Ovary (tissue), 3 donors: ENCODE measurements at regions not wholly inside any gene's neighbourhood (a gene's known extent, or its start where the extent isn't known, plus 50 kb on each side); places are given as distances from the start of the nearest gene placed in this dataset.

Source experiments
- POLR2A ChIP-seq: fragments of 450-650 bp; IDR thresholded peaks from one replicate; pipeline ENCODE4 v1.6.1; 2017; ENCODE audit warnings: antibody characterized with exemption, mild to moderate bottlenecking, moderate library complexity
- TF ChIP-seq, protein P1 (sequence below), 3 donors: fragments of 450-650 bp in 2 of 3; fragments of 200-600 bp in 1 of 3; IDR thresholded peaks; one replicate each; pipeline versions ENCODE4 v1.5.1 to v1.8.0; 2016 to 2022; ENCODE audit warnings: antibody characterized with exemption in 3 of 3, mild to moderate bottlenecking in 1 of 3
- donor health status: DM: no; HTN: no; CAD: no.

DNA sequence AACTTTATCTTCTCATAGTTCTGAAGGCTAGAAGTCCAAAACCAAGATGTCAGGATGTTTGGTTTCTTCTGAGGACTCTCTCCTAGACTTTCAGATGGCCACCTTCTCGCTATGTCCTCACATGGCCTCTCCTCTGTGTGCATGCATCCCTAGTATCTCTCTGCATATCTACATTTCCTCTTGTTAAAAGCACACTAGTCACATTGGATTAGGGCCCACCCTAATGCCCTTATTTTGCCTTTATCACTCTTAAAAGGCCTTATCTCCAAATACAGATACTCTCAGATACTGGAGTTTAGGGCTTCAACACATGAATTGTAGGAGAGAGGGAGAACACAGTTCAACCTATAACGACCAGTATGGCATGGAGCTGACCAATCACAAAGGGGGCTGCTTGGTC is 151.7 kb downstream of the PRELID2 start:
- TF ChIP-seq, protein P1, sequence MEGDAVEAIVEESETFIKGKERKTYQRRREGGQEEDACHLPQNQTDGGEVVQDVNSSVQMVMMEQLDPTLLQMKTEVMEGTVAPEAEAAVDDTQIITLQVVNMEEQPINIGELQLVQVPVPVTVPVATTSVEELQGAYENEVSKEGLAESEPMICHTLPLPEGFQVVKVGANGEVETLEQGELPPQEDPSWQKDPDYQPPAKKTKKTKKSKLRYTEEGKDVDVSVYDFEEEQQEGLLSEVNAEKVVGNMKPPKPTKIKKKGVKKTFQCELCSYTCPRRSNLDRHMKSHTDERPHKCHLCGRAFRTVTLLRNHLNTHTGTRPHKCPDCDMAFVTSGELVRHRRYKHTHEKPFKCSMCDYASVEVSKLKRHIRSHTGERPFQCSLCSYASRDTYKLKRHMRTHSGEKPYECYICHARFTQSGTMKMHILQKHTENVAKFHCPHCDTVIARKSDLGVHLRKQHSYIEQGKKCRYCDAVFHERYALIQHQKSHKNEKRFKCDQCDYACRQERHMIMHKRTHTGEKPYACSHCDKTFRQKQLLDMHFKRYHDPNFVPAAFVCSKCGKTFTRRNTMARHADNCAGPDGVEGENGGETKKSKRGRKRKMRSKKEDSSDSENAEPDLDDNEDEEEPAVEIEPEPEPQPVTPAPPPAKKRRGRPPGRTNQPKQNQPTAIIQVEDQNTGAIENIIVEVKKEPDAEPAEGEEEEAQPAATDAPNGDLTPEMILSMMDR (IDR thresholded peaks at IDR 0.05): no peak
- TF ChIP-seq POLR2A: no peak
